K562 (cell line): ENCODE measurements at regions not wholly inside any gene's neighbourhood (a gene's known extent, or its start where the extent isn't known, plus 50 kb on each side); places are given as distances from the start of the nearest gene placed in this dataset.

Source experiments
- ATF6 ChIP-seq: sonication (generic); formaldehyde crosslinking; IDR thresholded peaks from 2 replicates; pipeline ENCODE4 v1.4.0; 2020; ENCODE audit warnings: mild to moderate bottlenecking, missing genetic modification reagents
- CBFA2T2 ChIP-seq: fragments of 450-650 bp; conservative IDR thresholded peaks from 2 replicates; pipeline ENCODE4 v1.6.1; 2017; ENCODE audit warnings: mild to moderate bottlenecking
- FOXM1 ChIP-seq, 2 experiments: fragments of 450-650 bp in 1 of 2; sonication (generic) in 1 of 2; formaldehyde crosslinking in 1 of 2; IDR thresholded peaks; 2 replicates each; pipeline versions ENCODE4 v1.6.1 to v1.9.0; 2017 to 2022; ENCODE audit warnings: low read depth in 2 of 2, mild to moderate bottlenecking in 2 of 2, missing genetic modification reagents in 1 of 2, moderate library complexity in 1 of 2
- GMEB1 ChIP-seq: fragments of 250-450 bp; sonication (Bioruptor Pico); IDR thresholded peaks from 2 replicates; pipeline ENCODE4 v1.4.0; 2020; ENCODE audit warnings: mild to moderate bottlenecking
- MBD2 ChIP-seq: sonication (generic); IDR thresholded peaks from 2 replicates; pipeline ENCODE4 v1.6.1; 2016; ENCODE audit warnings: low read depth, borderline replicate concordance
- MEF2A ChIP-seq: IDR thresholded peaks from 2 replicates; pipeline ENCODE4 v1.6.1; 2011; ENCODE audit warnings: low read depth, mild to moderate bottlenecking, low read length, moderate library complexity; ENCODE audit not compliant: control insufficient read depth
- PHTF2 ChIP-seq: fragments of 250-450 bp; sonication (Bioruptor Pico); IDR thresholded peaks from 2 replicates; pipeline ENCODE4 v1.5.0; 2021; ENCODE audit warnings: mild to moderate bottlenecking
- POLR3A ChIP-seq: IDR thresholded peaks from 2 replicates; pipeline ENCODE4 v1.6.1; 2011; ENCODE audit warnings: borderline replicate concordance, mild to moderate bottlenecking, moderate library complexity; ENCODE audit not compliant: insufficient read length, insufficient read depth; ENCODE audit errors: extremely low read depth
- RBM15 ChIP-seq: fragments of 200-400 bp; formaldehyde crosslinking; IDR thresholded peaks from 2 replicates; pipeline ENCODE4 v1.6.1; 2018; ENCODE audit warnings: mild to moderate bottlenecking, low read length, moderate library complexity; ENCODE audit not compliant: insufficient read depth
- RREB1 ChIP-seq: fragments of 250-450 bp; sonication (Bioruptor Pico); IDR thresholded peaks from 2 replicates; pipeline ENCODE4 v1.4.0; 2020
- XRCC4 ChIP-seq: IDR thresholded peaks from one replicate; pipeline ENCODE4 v1.6.1; 2011; ENCODE audit not compliant: insufficient read depth, insufficient read length; ENCODE audit errors: extremely low read depth
- ZNF75A ChIP-seq: fragments of 450-650 bp; formaldehyde crosslinking; IDR thresholded peaks from 2 replicates; pipeline ENCODE4 v1.4.0; 2020; ENCODE audit warnings: mild to moderate bottlenecking

GRCh38 chr1:213572912-213573647 is 414.7 kb upstream of the PROX1 start (continued):
- no peak for TF ChIP-seq RREB1 (CRISPR knock-in tag)
- no peak for TF ChIP-seq XRCC4
- TF ChIP-seq FOXM1 (IDR thresholded peaks at IDR 0.05; ENCODE audit: low read depth), result no peak
- TF ChIP-seq FOXM1 (CRISPR knock-in tag; IDR thresholded peaks at IDR 0.05; ENCODE audit: low read depth), result no peak
- 0 out of 2 replicates have a peak, but pooled peaks have one; percentile 12 for TF ChIP-seq CBFA2T2
- no peak for TF ChIP-seq MBD2
- no peak for TF ChIP-seq ATF6 (CRISPR knock-in tag)
- TF ChIP-seq GMEB1 (CRISPR knock-in tag), result no peak
- TF ChIP-seq ZNF75A, result no peak
- no peak for TF ChIP-seq MEF2A
- TF ChIP-seq RBM15, result no peak
- TF ChIP-seq PHTF2 (CRISPR knock-in tag), result no peak
- no peak for TF ChIP-seq POLR3A
